ENCODE measurements at regions not wholly inside any gene's neighbourhood (a gene's known extent, or its start where the extent isn't known, plus 50 kb on each side); places are given as distances from the start of the nearest gene placed in this dataset.
"Not testable (repeated sequence)": the region's sequence is repeated elsewhere in the genome, so short reads cannot be mapped to it uniquely, and the experiment has no call there.

DNA sequence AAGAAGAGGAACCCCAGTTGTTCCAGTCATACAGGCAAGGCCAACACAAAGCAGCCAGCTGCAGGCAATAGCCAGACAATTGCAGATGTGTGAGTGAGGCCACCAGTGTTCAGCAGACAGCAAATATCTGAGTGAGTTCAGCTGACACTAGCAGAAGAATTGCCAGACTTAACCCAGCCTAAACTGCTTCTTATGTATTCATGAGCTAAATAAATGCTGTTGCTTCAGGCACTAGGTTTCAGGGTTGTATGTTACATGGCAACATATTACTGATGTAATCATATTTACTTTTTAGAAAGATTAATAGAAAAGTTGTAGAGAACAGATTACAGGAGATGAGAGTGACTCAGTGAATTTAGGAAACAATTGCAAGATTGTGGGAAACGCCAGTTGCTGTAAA, 129.8 kb upstream of the CHODL start:
- no peak for DNase-seq (ENCODE audit: low read depth, low spot score)

DNA sequence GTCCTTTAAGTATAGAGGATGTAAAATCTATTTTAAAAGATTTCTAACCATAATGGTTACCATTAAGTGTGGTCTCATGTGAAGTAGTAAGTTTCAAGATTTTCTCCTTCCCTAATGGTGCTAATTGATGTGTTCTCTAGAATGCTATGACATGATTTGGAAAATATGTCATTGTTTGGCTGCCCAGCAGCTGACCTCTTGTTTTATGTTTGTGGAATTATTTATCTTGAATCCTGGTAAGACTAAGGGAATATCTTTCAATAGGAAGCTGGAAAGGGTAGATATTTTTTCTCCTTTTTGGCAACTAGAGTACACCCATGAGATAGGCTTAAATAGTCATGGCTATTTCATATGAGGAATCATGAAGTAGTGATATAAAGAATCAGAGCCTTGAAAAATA, 139.8 kb upstream of the CHODL start:
- DNase-seq (ENCODE audit: low read depth, low spot score), result no peak

DNA sequence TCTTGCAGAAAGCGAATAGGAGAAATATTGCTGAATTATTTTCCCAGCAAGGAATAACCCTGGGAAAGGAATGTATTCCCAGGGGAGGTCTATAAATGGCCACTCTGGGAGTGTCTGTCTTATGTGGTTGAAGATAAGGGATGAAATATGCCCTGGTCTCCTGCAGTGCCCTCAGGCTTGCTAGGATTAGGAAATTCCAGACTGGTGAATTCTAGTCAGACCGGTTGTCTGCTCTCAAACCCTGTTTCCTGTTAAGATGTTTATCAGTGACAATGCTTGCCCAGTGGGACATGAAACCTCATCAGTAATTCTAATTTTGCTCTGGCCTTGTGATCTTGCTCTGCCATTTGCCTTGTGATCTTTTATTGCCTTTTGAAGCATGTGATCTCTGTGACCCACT, 148.2 kb upstream of the CHODL start:
- not testable (repeated sequence) for DNase-seq (ENCODE audit: low read depth, low spot score)

DNA sequence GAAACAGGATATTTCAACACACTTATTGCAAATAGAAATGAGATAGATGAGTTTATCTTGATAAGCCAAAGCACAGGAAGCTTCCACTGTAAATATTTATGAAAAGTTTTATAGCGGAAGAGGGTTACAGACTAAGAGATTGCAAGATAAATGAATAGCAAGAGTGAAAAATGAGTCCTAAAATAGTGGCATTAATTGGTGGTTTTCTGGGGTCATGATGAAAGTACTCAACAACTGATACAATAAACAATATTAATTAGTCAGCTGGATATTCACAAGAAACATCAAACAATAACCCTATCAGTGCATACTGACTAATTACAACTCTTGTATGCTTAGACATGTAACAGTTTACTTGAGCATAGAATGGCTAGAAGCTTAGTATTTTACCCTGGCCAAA, 154.8 kb upstream of the CHODL start:
- no peak for DNase-seq (ENCODE audit: low read depth, low spot score)

DNA sequence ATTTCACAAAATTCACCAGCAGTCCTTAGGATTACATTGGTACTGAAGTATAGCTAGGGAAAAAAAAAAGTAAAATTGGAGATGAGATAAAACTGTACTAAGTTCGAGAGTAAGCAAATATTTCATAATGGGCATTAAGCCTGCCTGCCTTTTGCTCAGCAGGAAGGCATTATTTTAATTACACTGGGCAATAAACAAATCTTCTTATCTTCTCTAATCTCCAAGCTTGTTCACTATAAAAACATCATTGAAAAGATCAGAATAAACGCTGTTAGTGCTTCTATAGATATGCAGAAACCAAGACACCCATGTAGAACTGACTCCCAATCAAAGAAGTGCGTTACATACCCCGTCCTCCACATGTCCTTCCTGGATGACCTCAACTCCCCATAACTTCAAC, 174.2 kb upstream of the CHODL start:
- DNase-seq (ENCODE audit: low read depth, low spot score), result no peak

DNA sequence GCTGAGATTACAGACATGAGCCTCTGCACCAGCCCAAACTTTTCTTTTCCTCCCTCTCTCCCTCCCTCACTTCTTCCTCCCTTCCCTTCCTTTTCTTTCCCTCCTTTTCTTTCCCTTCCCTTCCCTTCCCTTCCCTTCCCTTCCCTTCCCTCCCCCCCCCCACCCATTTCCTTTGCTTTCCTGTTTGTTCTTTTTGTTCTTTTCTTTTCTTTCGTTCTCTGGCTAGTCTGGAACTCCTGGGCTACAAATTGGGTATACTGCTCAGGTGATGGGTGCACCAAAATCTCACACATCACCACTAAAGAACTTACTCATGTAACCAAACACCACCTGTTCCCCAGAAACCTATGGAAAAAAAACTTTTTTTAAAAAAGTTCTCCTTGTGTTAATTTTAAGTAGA, 174.8 kb upstream of the CHODL start:
- DNase-seq (ENCODE audit: low read depth, low spot score), result no peak

DNA sequence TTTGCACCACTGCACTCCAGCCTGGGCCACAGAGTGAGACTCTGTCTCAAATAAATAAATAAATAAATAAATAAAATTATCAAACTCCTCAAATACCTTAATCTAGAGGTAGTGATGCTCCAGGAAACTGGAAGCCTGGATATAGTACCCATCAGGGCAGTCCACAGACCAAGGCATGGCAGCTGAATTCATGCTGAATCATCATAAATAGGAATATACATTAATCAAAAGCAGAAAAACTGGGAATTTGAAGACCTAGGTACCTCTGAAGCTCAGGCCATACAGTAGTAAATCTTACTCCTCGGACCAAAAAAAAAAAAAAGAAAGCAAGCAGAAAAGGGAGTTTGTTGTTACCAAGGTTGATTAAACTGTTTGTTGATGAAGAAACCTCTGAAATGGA, 184.2 kb upstream of the CHODL start:
- no peak for DNase-seq (ENCODE audit: low read depth, low spot score)

DNA sequence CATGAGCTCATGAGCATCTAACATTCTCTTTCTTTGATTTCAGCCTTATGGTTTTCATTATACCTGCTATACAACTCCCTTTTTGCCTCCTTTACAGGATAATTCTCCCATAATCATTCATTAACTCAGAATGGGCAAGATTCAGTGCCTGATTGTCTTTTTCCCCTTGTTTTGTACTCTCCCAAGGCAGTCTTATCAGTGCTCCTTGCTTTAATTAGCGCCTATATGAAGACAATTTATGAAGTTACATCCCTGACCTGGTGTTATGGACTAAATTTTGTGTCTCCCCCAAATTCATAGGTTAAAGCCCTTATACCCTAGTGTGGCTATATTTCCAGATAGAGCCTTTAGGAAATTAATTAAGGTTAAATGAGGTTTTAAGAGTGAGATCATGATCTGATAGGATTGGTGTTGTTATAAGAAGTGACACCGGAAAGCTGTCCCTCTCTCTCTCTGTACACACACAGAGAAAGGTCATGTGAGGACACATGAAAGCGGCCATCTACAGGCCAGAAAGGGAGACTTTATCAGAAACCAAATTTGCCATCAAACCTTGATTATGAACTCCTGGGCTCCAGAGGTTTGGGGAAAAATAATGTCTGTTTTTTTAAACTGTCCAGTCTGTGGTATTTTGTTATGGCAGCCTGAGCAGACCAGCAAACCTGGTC, 185.8 kb upstream of the CHODL start:
- no peak for DNase-seq (ENCODE audit: low read depth, low spot score)

DNA sequence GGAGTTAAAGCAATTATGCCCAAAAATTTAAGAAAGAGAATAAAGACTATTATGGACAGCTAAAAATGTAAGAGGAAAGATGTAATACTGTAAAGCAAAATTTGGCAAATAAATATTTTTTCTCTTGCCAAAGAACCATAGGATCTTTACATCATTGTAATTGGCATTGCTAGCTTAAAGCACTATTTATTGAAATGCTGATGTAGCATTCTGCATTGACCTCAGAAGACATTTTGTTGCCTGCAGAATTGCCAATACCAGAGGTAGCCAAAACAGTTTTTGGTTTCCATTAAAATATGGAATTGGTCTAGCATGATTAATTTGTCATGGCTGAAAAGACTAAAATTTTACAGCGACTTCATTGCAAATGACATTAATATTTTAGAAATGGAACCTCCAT, 191.5 kb upstream of the CHODL start:
- no peak for DNase-seq (ENCODE audit: low read depth, low spot score)

DNA sequence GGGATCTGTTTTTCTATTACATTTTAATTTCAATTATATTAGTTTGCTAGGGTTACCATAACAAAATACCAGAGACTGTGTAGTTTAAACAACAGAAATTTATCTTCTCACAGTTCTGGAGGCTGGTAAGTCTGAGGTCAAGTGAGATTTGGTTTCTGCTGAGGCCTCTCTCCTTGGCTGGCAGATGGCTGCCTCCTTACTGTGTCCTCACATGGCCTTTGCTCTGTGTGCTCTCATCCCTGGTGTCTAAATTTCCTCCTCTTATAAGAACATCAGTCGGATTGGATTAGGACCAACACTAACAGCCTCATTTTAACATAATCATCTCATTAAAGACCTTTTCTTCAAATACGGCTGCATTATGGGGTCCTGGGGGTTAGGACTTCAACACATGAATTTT, 195.2 kb upstream of the CHODL start:
- no peak for DNase-seq (ENCODE audit: low read depth, low spot score)

DNA sequence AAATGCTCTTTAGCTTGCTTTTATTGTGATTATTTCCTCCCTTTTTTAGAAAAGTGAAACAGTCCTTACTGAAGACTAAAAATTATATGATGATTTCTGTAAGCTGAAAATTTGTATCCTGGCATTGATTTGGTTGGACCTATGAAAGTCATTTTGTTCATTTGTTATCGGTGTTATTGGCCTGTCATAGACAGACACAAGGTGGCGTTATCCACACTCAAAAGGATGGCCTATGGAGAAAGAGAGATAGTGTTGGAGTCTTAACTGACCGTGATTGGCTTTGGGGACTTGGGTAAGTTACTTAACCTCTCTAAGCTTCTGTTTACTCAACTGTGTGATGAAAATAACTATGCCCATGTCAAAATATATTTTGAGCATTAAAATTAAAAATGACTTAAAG, 203.6 kb upstream of the CHODL start:
- DNase-seq (ENCODE audit: low read depth, low spot score), result no peak

DNA sequence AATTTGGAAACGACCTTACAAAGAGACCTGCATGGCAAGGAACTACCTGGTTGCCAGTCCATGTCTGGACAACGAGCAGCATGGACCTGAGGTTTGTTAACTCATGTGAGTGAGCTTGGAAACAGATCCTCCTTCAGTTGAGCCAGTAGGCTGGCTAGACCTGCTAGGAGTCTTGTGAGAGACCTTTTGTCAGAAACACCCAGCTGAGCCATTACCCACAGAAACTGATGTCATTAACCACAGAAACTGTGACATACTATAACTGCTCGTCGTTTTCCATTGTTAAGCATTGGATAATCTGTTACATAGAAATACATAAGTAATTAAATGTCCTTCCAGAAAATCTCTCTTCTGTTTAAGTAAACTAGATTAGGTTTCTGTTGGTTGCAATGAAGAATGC, 211.1 kb upstream of the C21orf91 start:
- no peak for DNase-seq (ENCODE audit: low read depth, low spot score)

DNA sequence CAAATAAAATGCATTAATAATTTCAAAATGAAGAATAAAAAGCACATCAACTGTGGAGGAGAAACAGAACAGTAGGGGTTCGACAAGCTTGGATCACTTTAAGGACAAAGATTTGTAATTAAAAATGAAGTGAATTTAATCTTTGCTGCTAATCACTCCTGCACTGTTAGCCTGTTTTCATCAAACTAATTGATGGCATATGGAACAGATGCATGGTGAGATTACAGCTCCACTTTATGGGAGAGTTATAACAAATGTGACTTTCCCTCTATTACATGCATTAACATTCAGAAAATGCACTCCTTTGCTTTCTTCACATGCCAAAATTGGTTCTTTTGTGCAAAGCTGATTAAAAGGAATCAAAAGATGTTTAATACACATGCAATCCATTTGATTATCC, 207.2 kb upstream of the C21orf91 start:
- DNase-seq (ENCODE audit: low read depth, low spot score), result no peak

DNA sequence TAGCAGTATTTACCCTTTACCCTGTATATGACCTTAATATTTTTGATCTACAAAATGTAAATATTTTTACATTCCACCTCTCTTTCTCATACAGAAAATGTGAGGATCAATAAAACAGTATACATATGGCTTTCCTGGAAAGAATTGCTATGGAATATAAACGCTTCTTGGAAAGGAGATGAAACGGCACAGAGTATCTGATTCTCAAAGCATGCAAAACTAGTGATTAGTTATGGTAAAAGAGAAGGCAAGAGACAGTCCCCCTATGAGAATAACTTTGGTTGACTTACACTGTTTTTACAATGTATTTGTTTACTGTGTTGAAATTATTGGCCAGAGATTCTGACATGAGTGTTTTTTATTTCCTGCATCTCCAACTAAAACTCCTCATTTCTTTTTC, 204.6 kb upstream of the C21orf91 start:
- no peak for DNase-seq (ENCODE audit: low read depth, low spot score)

DNA sequence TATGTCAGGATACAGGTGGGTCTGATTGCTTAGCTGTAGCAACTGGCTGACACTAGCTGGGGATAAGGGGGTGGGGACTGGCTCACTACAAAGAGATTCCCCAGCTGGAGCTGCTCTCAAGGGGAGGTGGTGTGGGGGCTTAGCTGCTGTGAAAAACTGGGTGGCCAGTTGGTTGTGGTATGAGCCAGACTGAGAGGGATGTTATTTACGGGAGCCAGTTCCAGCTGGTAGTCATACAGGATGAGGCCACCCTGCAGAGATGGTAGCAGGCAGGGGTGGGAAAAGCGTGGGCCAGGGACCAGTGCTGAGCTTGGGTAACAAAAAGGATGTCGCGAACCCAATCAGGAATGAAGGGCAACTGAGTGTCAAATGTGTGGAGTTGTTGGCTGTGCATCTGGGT, 204.0 kb upstream of the C21orf91 start:
- DNase-seq (ENCODE audit: low read depth, low spot score), result no peak

DNA sequence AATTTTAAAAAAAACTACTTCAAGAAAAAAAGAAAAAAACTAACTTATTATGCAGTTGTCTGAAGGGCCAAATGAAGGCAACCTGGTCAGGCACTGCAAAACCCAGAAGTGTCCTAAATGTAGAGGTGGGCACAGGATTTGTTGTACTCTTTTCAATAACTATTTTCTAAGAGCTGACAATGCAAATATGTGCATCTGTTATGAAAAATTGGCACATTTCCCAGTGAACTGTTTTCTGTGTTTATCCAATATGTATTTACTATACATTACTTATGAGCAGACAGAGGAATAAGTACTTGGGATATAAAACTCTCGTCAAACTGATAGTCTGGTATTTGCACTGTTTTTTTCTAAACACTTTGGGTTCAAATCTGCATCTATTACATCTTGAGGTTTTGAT, 188.0 kb upstream of the C21orf91 start:
- DNase-seq (ENCODE audit: low read depth, low spot score), result no peak

DNA sequence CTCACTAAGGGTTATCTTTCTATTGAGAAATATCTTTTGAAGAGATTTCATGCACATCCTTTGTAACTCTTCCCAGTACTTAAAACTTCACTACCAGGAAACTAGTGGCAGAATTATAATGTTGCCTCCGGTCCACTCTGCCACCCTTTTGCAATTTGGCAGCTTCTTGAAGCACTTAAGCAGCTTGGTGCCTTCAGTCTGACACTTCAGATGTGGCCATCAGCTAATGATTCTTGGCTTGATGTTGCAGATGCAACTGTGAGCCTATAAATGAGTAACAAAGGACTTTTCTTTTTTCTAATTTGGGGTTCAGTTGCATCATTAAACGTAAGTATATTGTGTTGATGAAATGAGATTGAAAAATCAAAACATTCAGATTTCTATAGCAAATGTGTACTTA, 187.5 kb upstream of the C21orf91 start:
- no peak for DNase-seq (ENCODE audit: low read depth, low spot score)

DNA sequence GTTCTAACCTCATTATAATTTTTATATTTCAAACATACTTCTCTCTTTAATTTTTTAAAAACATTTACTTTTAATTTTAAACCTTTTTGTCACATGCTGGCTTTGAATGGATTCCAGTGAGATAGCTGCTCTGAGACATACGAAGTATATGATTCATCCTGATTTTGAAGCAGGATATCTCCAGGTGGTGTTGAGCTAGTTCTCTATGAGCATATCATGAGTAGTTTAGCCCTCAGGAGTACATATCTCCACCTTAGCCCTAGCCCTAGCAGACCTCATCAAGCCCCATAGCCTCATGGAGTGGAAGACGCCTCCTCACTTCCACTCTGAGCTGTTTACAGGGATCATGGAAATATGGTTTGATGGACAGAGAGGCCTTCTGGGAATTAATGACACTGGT, 183.2 kb upstream of the C21orf91 start:
- no peak for DNase-seq (ENCODE audit: low read depth, low spot score)

DNA sequence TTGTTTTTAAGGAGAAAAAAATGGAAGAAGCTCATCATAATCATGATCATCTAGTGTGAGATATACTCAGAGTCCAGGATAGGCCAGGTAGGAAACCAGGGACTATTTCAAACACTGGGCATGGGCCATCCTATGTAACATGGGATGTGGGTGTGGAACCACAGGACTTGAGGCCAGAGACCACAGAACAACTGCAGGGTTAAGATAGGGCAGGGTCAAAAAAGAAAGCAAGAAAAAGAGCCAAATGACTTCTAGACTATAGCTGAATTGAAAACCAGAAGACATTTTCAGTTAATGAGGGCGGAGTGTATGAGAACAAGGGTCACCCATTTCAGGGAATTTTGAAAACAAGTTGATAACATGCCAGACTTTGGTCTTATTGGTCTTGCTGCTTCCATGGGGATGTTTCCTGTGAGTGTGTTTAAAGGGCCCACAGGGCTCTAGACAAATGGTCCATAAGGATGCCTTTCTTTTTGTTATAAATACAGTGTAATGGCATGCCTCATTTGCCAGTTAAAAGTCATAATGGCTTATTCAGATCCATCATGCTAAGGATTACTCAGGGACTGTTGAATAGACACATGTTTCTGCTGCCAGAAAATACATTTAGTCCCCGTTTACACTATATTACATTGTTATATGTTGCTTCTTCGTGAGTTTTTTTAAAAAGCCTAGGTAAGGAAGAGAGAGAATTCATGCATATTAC, 182.0 kb upstream of the C21orf91 start:
- DNase-seq (ENCODE audit: low read depth, low spot score), result no peak

DNA sequence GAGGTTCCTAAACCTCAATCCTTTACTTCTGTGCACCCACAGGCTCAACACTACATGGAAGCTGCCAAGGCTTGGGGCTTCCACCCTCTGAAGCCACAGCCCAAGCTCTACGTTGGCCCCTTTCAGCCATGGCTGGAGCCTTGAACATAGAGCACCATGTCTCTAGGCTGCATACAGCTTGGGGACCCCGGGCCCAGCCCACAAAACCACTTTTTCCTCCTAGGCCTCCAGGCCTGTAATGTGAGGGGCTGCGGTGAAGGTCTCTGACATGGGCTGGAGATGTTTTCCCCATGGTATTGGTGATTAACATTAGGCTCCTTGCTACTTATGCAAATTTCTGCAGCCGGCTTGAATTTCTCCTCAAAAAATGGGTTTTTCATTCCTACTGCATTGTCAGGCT, 179.4 kb upstream of the C21orf91 start:
- DNase-seq (ENCODE audit: low read depth, low spot score), result not testable (repeated sequence)

DNA sequence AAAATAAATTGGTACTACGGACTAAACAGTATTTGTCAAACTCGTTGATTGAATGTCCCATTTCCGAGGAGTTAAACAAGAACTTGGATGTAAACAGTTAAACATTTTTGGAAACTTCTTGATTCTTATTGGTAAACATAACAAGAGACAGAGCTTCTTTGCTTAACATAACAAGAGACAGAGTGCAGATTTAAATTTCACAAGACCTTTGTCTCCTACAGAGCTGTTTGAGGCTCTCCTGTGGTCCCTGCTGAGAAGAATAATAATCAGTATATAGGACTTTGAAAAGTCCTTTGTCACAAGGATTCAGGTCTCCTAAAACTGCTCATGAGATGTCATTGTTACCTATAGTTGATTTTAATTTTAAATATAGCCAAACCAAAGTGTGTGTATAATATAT, 170.6 kb upstream of the C21orf91 start:
- DNase-seq (ENCODE audit: low read depth, low spot score), result no peak

DNA sequence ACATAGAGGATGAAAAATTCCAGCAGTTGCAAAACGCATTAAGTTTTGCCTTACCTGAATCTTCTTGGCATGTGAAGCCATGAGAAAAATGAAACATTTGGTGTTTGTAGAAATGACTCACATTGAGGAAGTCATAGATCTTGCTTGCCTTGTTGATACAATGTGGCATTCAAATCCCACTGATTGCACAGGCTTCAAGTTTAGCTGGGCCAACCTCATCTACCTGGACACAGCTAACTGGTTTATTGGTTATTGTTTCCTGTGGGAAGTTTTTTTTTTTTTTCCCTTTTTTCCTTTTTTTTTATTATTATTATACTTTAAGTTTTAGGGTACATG, 168.9 kb upstream of the C21orf91 start:
- DNase-seq (ENCODE audit: low read depth, low spot score), result no peak

DNA sequence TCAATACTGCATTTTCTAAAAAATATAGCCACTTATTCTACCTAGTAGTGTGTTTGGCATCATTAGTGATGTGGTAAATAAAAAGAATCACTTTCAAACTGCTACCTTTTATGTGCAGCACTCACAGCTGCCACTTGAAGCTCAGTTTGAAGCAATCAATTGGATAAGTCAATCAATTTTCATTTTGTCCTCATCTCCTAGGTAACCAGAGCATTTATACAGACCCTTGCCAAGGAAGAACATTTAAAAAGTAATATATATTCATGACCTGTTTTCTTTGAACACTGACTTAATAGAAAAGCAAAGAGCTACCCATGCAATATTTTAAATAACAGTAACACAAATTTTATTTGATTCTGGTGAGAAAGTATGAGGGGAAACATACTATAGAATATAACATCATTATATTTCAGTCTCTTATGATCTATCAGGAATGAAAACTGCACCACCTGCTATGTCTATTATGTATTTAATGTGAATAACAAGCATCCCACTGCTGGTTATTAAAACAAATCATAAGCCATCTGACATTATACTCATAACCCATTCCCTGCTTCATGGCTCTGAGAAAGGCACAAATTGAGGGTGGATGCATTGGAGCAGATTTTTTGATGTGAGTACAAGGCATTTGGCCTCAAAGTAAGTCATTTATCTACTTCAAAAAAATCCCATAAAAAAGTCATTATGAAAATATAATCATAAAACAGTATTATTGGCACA, 168.4 kb upstream of the C21orf91 start:
- DNase-seq (ENCODE audit: low read depth, low spot score), result no peak
